ENCODE measurements at regions not wholly inside any gene's neighbourhood (a gene's known extent, or its start where the extent isn't known, plus 50 kb on each side); places are given as distances from the start of the nearest gene placed in this dataset.
"Not testable (repeated sequence)": the region's sequence is repeated elsewhere in the genome, so short reads cannot be mapped to it uniquely, and the experiment has no call there.

DNA sequence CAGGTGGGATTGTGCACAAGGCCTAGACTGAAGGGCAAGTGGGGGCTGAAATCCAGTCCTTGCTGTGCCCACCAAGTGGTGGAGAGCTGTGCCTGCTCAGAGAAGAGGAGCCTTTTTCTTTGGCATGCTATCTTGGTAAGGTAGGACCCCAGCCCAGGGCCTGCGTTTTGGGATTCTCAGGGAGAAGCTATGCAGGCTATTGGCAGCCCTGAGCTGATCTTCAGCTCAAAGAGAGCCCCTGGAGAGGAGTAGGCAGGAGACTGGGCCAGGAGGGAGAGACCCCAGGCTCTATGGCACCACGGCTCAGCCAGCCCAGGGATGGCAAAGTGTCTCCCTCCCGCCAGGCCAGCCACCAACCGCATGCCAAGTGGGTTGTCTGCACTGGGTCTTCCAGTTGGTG, 119.2 kb upstream of the PCBD1 start:
- in situ Hi-C loops (cut with HindIII; ENCODE audit: low pct_ligation_motif_present, low pct_unique_long_range_greater_than_20kb, low sequenced_read_pairs), result no loop called here
- DNase-seq, result no peak

- DNase-seq, result no peak
- in situ Hi-C loops (cut with HindIII; ENCODE audit: low pct_ligation_motif_present, low pct_unique_long_range_greater_than_20kb, low sequenced_read_pairs), result no loop called here
Measured at GRCh38 chr10:71008150-71008549, 119.8 kb upstream of the PCBD1 start.

DNA sequence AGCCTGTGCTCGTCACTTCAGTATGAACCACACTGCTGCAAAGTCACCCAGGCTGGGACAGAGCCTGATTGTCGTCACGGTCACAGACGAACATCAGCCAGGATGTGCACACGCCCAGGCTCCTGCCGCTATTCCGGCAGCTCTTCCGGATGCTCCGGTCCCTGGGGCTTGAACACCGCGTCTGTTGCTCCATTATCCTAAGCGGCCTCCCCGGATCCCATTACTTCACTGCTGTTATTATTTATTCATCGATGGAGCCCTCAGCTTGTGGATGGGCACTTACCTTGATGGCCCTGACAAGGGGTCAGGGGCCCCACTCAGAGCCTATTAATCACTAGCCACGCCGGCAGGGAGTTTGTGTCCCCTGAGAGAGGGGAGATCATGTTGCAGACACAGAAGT, 120.8 kb upstream of the PCBD1 start:
- in situ Hi-C loops (cut with HindIII; ENCODE audit: low pct_ligation_motif_present, low pct_unique_long_range_greater_than_20kb, low sequenced_read_pairs), result no loop called here
- DNase-seq, result no peak

DNA sequence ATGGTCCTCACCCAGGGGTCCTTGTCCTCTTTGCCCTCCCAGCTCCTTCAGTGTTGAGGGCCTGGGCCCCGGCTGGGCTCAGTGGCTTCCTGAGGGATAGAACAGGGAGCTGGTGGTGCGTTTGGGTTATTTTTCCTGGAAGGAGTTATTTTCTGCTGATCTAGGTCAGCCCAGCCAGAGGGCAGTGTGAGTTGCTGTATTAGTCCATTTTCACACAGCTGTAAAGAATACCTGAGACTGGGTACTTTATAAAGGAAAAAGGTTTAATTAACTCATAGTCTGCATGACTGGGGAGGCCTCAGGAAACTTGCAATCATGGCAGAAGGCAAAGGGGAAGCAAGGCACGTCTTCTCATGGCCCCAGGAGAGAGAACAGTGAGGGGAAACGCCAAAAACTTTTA, 122.4 kb upstream of the PCBD1 start:
- in situ Hi-C loops (cut with HindIII; ENCODE audit: low pct_ligation_motif_present, low pct_unique_long_range_greater_than_20kb, low sequenced_read_pairs), result no loop called here
- DNase-seq, result no peak

DNA sequence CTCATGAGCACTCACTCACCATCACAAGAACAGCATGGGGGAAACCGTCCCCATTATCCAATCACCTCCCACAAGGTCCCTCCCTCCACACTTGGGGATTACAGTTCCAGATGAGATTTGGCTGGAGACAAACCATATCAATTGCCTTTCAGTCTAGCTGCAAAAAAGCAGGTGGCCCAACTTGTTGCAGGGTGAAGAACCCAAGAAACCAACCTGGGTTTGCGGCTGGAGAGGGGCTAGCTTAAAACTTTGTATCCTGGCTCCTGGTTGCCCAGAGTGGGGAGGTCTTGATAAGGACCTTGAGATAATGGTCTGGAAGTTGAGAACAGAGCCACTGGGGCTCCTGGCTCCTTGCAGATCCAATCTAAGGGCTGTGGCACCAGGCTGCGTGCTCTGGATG, 122.8 kb upstream of the PCBD1 start:
- no peak for DNase-seq
- in situ Hi-C loops (cut with HindIII; ENCODE audit: low pct_ligation_motif_present, low pct_unique_long_range_greater_than_20kb, low sequenced_read_pairs), result no loop called here

DNA sequence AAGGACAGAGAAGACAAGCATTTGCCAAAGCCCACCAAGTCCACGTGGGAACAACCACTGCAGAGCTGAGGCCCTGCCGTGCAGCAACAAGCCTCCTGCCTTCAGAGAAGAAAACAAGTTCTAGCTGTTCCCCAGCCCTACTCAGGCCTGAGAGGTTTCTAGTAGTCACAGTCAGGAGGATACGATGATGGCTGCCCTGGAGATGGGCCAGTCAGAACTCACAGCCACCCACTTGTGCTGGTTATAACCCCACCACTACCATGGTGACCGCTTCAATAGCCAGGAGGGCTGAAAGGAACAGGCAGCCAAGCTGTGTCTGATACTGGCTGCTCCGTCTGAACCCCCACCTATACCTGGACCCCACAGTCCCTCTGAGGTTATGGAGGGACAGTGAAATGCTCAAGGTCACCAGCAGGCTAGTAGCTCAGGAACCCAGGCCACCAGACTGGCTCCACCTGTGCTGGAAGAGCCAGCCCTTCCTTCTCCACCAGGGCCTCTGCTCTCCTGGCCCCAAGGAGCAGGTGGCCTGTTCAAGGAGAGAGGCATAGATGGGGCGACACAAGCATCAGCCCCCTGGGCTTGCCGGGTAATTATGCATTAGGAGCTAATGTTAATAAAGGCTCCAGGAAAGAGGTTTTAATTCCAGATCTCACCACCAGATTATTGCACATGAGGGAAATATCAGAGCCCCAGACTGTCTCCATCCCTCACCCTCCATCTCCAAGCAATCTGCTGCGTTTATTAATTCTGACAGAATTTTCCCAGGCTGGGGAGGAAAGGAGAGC, 125.8 kb upstream of the PCBD1 start:
- in situ Hi-C loops (cut with HindIII; ENCODE audit: low pct_ligation_motif_present, low pct_unique_long_range_greater_than_20kb, low sequenced_read_pairs), result no loop called here
- no peak for DNase-seq

- DNase-seq, result no peak
- in situ Hi-C loops (cut with HindIII; ENCODE audit: low pct_ligation_motif_present, low pct_unique_long_range_greater_than_20kb, low sequenced_read_pairs), result no loop called here
Measured at GRCh38 chr10:71015674-71016073, 127.3 kb upstream of the PCBD1 start.

DNA sequence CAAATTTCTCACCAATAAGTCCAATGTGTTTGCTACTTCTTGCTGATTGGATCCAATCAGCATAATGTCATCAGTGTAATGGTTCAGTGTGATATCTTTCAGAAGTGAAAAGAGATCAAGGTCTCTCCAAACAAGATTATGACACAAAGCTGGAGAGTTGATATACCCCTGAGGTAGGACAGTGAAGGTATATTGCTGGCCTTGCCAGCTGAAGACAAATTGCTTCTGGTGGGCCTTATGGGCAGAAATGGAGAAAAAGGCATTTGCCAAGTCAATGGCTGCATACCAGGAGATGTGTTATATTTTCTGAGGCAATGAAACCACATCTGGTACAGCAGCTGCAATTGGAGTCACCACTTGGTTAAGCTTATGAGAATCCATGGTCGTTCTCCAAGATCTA, 131.7 kb upstream of the PCBD1 start:
- DNase-seq; in situ Hi-C loops (cut with HindIII; ENCODE audit: low pct_ligation_motif_present, low pct_unique_long_range_greater_than_20kb, low sequenced_read_pairs): not testable (repeated sequence)

- in situ Hi-C loops (cut with HindIII; ENCODE audit: low pct_ligation_motif_present, low pct_unique_long_range_greater_than_20kb, low sequenced_read_pairs), result no loop called here
- no peak for DNase-seq
Measured at GRCh38 chr10:71021402-71021801, 133.0 kb upstream of the PCBD1 start.

- in situ Hi-C loops (cut with HindIII; ENCODE audit: low pct_ligation_motif_present, low pct_unique_long_range_greater_than_20kb, low sequenced_read_pairs), result no loop called here
- DNase-seq, result no peak
Measured at GRCh38 chr10:71023704-71024283, 135.4 kb upstream of the PCBD1 start.

- in situ Hi-C loops (cut with HindIII; ENCODE audit: low pct_ligation_motif_present, low pct_unique_long_range_greater_than_20kb, low sequenced_read_pairs), result no loop called here
- DNase-seq, result no peak
Measured at GRCh38 chr10:71024490-71024889, 136.1 kb upstream of the PCBD1 start.

GRCh38 chr10:71025535-71025934, 137.2 kb upstream of the PCBD1 start:
- DNase-seq, result no peak
- in situ Hi-C loops (cut with HindIII; ENCODE audit: low pct_ligation_motif_present, low pct_unique_long_range_greater_than_20kb, low sequenced_read_pairs), result no loop called here

- in situ Hi-C loops (cut with HindIII; ENCODE audit: low pct_ligation_motif_present, low pct_unique_long_range_greater_than_20kb, low sequenced_read_pairs), result no loop called here
- DNase-seq, result no peak
Measured at GRCh38 chr10:71028066-71028465, 139.7 kb upstream of the PCBD1 start.

- no peak for DNase-seq
- in situ Hi-C loops (cut with HindIII; ENCODE audit: low pct_ligation_motif_present, low pct_unique_long_range_greater_than_20kb, low sequenced_read_pairs), result no loop called here
Measured at GRCh38 chr10:71029411-71029892, 141.1 kb upstream of the PCBD1 start.

DNA sequence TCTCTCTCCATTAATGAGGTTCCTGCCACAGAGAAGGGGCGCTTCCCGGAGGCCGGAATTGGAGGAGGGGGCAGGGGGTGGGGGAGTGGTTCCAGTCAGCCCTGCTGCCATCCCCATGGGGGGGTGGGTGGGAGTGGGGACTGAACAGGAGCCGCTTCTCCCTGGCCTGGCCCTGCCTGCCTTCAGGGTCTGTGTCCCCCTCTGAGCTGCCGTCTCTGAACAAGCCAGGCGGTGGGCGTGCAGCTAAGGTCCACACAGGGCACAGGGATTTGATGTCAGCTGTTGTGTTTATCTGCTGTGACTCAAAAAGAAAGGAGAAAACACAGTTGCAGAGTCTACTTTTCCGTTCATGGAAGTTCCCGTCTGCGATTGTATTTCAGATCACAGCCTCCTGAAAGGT, 141.5 kb upstream of the PCBD1 start:
- DNase-seq, result no peak
- in situ Hi-C loops (cut with HindIII; ENCODE audit: low pct_ligation_motif_present, low pct_unique_long_range_greater_than_20kb, low sequenced_read_pairs), result no loop called here

DNA sequence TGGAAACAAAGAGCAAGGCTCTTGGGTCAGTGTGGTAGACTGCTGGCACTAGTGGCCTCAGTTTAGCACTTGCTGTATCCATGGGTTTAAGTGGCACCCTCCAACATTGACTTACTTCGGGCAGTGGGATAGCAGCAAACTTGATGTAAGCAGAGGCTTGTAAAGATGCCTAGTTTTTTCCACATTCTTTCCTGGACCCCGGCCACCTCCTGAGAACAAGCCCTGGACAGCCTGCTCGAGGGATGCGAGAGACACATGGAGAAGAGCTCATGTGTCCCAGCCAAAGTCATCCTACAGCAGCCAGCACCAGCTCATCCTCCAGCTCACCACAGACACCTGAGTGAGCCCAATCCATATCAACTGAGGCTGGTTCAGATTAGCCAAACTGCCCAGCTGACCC, 142.7 kb upstream of the PCBD1 start:
- no peak for DNase-seq
- in situ Hi-C loops (cut with HindIII; ENCODE audit: low pct_ligation_motif_present, low pct_unique_long_range_greater_than_20kb, low sequenced_read_pairs), result no loop called here

GRCh38 chr10:71031603-71032002, 143.2 kb upstream of the PCBD1 start:
- DNase-seq, result no peak
- in situ Hi-C loops (cut with HindIII; ENCODE audit: low pct_ligation_motif_present, low pct_unique_long_range_greater_than_20kb, low sequenced_read_pairs), result no loop called here

DNA sequence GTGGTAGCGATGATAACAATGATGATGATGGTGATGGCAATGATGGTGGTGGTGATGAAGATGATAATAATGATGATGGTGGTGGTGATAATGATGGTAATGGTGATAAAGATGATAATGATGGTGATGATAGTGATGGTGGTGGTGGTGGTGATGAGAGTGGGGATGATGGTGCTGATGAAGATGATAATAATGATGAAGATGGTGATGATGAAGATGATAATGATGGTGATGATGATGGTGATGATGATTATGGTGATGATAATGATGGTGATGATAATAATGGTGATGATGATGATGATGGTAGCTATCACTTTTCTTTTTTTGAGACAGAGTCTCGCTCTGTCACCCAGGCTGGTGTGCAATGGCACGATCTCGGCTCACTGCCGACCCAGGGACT, 144.5 kb upstream of the PCBD1 start:
- in situ Hi-C loops (cut with HindIII; ENCODE audit: low pct_ligation_motif_present, low pct_unique_long_range_greater_than_20kb, low sequenced_read_pairs), result no loop called here
- no peak for DNase-seq

- in situ Hi-C loops (cut with HindIII; ENCODE audit: low pct_ligation_motif_present, low pct_unique_long_range_greater_than_20kb, low sequenced_read_pairs), result no loop called here
- no peak for DNase-seq
Measured at GRCh38 chr10:71033396-71033980, 145.1 kb upstream of the PCBD1 start.
